HT-29 (cell line): ENCODE measurements at regions not wholly inside any gene's neighbourhood (a gene's known extent, or its start where the extent isn't known, plus 50 kb on each side); places are given as distances from the start of the nearest gene placed in this dataset.
A peak's percentile ranks its signal among the peaks of the same experiment; 100 is the strongest.

Experiments used
- DNase-seq: peaks from one replicate; pipeline ENCODE4 v3.0.0-alpha.2; 2015; ENCODE audit warnings: low spot score

DNA sequence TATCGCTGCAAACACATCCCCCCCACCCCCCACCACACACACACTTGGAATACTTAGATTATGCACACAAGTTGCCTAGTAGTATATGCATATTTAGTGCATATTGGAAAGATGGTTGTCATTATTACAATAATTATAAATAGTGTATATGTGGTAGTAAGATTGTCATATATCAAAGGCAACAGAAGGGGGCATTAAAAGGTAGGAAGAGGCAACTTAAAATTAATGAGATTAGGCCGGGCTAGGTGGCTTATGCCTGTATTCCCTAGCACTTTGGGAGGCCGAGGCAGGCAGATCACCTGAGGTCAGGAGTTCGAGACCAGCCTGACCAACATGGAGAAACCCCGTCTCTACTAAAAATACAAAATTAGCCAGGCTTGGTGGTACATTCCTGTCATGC lies 52.1 kb downstream of the GSC start:
- no peak for DNase-seq

- no peak for DNase-seq
Observed at GRCh38 chr14:94716976-94717375, 52.9 kb downstream of the GSC start.

- no peak for DNase-seq
Observed at GRCh38 chr14:94713115-94713514, 56.8 kb downstream of the GSC start.

DNA sequence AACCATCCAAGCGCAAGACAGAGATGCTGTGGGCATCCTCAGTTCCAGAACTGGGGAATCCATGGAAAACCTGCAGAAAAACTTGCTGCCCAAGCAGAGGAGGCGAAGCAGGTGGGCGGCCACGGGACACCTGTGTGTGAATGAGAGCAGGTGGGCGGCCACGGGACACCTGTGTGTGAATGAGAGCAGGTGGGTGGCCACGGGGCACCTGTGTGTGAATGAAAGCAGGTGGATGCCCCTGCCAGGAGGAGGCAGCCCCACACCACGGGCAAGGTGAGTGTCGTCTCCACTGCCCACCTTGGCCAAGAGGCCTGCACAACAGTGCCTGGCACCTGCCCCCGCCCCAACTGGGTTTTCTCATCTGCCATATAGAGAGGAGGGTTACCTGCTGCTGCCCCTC lies 59.2 kb downstream of the GSC start:
- no peak for DNase-seq

- DNase-seq: no peak
Observed at GRCh38 chr14:94707494-94707893, 62.4 kb downstream of the GSC start.

DNA sequence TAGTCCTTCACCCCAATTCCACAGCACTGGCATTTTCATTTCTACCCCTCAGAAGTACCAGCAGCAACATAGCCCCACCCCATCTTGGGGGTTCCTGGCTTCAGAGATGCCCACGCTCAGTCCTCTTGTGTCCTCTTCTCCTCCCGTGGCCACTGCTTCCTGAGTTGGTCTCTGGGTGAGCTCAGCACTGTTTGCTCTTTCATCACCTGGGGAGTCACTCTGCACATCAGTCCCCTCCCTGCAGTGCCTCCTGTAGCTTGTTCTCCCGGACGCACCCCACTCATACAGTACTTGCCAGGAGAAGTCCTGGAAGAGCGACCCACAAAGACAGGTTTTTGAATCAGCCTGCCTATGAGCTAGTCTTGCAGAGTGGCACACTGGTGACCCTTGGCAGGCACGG lies 63.8 kb downstream of the GSC start:
- DNase-seq: no peak

DNA sequence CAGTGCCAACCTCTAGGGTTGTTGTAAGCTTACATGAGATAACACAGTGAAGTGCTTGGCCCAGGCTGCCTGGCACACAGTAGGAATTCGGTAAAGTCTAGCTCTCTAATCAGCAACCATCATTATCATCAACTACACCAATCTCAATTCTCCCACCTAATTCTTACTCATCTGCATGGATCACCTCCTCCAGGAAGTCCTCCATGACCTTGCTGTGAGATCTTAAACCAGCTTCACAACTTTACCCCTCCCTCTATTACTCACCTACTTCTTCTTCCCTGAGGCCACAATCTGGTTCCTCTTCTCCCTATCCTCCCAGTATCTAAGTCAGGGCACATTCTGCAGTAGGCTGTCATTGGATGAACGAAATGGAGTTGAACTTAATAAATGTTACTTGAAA lies 67.3 kb downstream of the GSC start:
- DNase-seq: no peak

DNA sequence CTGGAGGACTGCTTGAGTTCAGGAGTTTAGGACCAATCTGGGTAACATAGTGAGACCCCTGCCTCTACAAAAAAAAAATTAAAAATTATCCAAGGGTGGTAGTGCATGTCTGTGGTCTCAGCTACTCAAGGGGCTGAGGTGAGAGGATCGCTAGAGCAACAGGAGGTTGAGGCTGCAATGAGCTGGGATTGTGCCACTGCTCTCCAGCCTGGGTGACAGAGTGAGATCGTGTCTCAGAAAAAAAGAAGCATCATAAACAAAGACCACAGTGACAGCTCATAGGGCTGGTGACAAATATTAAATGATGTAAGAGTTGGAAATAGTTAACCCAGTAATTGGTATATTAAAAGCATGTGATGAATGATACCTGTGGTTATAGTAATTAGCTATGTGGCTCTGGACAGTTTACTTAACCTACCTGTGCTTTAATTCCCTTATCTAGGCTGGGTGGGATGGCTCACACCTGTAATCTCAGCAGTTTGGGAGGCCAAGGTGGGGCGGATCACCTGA lies 68.0 kb downstream of the GSC start:
- no peak for DNase-seq

DNA sequence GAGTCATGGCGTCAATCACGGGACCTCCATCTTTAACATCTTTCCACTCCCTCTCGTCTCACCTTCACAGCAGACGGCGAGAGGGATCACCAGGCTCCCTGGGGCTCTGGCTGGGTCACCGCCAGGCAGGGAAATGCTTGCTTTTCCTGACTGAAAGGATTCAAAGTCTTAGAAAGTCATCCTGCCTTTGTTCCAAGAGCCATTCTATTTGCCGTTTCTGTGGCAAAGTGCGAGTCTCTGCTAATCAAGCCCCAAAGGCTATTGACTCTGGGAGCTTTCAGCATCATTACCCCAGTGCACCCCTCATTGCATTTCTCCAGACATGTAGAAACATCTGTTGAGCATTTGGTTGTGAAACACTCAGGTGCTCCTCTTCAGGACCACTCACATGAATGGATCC lies 69.6 kb downstream of the GSC start:
- DNase-seq: no peak

GRCh38 chr14:94699831-94700230 lies 70.1 kb downstream of the GSC start:
- no peak for DNase-seq

DNA sequence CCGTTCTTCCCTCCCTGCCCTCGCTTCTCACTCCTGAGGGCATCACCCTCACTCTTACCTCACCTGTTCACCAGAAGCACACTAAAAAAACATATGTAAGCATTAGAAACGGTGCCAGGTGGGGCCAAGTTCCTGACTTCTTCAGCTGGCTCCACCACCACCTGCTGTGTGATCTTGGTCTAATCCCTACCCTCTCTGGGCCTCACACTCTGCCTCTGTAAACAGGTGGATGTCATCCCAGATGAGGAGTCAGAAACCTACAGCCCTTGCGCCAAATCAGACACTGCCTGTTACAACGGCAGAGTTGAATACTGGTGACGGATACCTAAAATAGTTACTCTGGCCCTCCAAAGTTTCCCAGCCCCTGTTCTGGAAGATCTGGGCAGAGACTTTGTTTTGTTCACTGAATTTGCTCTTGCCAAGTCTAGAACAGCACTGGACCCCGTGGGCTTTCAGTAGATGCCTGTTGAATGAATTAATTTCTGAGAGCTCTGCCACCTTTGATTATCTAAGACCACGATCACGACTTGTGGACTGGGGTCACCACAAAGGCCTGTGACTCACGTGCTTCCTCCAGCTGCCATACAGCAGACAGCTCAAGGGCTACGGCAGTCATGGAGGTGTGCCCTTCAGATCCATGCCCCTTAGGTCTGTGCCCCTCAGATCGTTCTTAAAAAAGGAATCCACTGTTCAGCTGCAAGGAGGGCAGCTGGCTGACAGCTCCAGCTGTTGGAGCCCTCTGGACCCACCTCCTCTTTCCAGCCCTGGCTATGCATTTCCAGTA lies 71.9 kb downstream of the GSC start:
- DNase-seq: no peak

- DNase-seq: no peak
Observed at GRCh38 chr14:94696518-94696917, 73.4 kb downstream of the GSC start.

GRCh38 chr14:94695231-94695630 lies 74.7 kb downstream of the GSC start:
- DNase-seq: no peak

DNA sequence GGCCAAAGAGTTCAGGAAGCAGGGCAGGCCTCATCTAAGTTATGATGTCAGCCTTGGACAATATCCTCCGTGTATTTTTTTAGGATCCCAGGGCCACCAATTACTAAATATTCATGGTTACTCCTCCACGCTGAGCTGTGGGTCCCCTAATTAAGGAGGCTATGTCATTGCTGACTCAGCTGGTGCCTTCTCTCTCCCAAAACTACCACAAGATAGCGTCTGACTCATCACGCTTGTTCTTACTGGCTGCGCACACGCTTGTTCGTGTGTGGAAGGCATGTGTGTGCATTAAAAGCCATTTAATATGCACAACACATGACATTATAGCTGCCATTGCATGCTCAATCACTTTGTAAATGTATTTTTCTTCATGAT lies 78.3 kb downstream of the GSC start:
- no peak for DNase-seq

GRCh38 chr14:94690896-94691659 lies 78.8 kb downstream of the GSC start:
- DNase-seq: no peak

DNA sequence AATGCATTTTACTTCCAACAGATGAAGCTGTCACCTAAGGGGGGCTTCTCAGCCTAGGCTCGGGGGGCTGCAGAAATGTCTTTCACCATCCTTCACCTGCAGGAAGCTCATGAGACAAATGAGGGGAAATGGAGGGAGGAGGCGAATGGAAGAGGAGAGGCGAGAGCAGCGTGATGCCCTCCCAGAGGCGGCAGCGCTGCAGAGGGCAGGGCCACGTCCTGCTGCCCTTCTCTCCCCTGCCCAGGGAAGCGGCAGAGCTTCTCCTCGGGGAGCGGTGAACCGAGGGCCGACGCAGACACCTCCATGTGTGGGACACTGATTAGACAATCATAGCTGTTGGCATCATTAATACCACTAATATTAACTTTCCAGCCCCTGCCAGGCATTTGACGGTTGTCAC lies 78.3 kb downstream of the SERPINA3 start:
- no peak for DNase-seq

DNA sequence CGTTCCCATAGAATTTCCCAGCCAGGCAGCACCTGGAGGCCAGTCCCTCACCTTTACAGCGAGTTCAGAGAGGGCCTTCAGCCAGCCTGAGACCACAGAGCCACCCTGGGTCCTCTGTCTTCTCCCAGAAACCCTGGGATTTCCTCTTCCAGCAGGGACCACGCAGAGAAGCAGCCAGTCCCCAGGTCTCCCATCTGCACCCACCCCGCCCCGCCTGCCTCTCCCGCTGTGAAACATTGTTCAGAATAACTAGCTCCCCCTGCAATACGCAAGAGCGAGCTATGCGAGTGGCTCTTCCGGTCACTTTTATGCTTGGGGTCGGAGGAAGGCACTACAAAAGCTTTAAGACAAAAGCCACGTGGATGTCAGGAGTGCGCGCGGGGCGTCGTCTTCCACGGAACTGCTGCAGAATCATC lies 77.8 kb downstream of the SERPINA3 start:
- no peak for DNase-seq

GRCh38 chr14:94689218-94689984 lies 77.2 kb downstream of the SERPINA3 start:
- peak; percentile 59 for DNase-seq

DNA sequence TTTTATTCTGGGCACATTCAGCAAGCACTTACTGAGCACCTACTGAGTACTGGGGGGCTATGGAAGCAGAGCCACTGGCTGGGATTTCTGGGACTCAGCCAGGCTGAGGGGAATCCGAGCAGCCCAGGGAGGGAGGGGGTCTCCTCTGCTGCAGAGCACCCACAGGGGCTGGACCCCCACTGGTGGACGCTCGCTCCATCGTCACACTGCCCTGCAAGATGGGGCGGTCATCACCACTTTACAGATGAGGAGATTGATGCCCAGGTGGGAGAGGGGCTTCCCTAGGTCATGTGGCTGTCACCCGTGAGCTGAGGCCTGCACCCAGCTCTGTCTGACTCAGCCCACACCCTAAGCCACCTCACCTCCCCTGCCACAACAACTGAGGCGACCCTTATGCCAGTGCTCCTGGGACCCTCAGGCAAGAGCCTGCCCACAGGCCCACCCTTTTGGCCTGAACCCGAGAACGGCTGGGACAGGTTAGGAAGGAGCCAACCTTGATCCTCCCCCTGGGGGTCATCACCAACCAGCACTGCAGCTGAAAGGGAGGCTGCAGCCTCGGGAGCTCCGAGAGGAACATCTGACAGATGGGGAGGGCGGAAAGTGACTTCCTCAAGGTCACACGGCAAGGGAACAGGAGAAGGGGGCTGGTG lies 74.4 kb downstream of the SERPINA3 start:
- no peak for DNase-seq

GRCh38 chr14:94685681-94686485 lies 73.7 kb downstream of the SERPINA3 start:
- DNase-seq: no peak

GRCh38 chr14:94685166-94685581 lies 73.0 kb downstream of the SERPINA3 start:
- DNase-seq: peak; percentile 3
